OCI-LY1 (cell line): ENCODE measurements at regions not wholly inside any gene's neighbourhood (a gene's known extent, or its start where the extent isn't known, plus 50 kb on each side); places are given as distances from the start of the nearest gene placed in this dataset.
"Not testable (repeated sequence)": the region's sequence is repeated elsewhere in the genome, so short reads cannot be mapped to it uniquely, and the experiment has no call there.

Experiments used
- H2AFZ ChIP-seq: fragments of 200-600 bp; sonication (generic), shearing (Covaris generic); 2 replicates; pipeline ENCODE4 v1.6.0; 2014; ENCODE audit warnings: antibody characterized with exemption, mild to moderate bottlenecking, low read length
- H3F3A ChIP-seq: fragments of 200-600 bp; sonication (generic), shearing (Covaris generic); 2 replicates; pipeline ENCODE4 v1.6.0; 2014; ENCODE audit warnings: mild to moderate bottlenecking, antibody characterized with exemption, low read length, moderate library complexity; ENCODE audit not compliant: insufficient read depth
- H3K27ac ChIP-seq: fragments of 200-600 bp; sonication (generic); 2 replicates; pipeline ENCODE4 v1.5.1; 2014; ENCODE audit warnings: low read length, mixed run types, mild to moderate bottlenecking, low read depth; ENCODE audit not compliant: poor library complexity, severe bottlenecking
- H3K27me3 ChIP-seq: fragments of 200-600 bp; sonication (generic); 2 replicates; pipeline ENCODE4 v1.6.0; 2014; ENCODE audit warnings: antibody characterized with exemption, mild to moderate bottlenecking, low read length, moderate library complexity; ENCODE audit not compliant: insufficient read depth
- H3K36me3 ChIP-seq: fragments of 200-600 bp; sonication (generic); 2 replicates; pipeline ENCODE4 v1.6.1; 2014; ENCODE audit warnings: mild to moderate bottlenecking, antibody characterized with exemption, low read length, moderate library complexity, mixed read lengths; ENCODE audit not compliant: insufficient read depth
- H3K4me1 ChIP-seq: fragments of 200-600 bp; sonication (generic); 2 replicates; pipeline ENCODE4 v1.5.1; 2014; ENCODE audit warnings: mild to moderate bottlenecking, low read length, moderate library complexity; ENCODE audit not compliant: insufficient read depth, severe bottlenecking
- H3K4me2 ChIP-seq: fragments of 200-600 bp; sonication (generic), shearing (Covaris generic); 2 replicates; pipeline ENCODE4 v1.6.1; 2014; ENCODE audit warnings: low read length
- H3K4me3 ChIP-seq: fragments of 200-600 bp; sonication (generic); 2 replicates; pipeline ENCODE4 v1.5.1; 2014; ENCODE audit warnings: low read length, low read depth, mild to moderate bottlenecking, mixed read lengths; ENCODE audit not compliant: poor library complexity, severe bottlenecking
- H3K79me2 ChIP-seq: fragments of 200-600 bp; shearing (Covaris generic); 2 replicates; pipeline ENCODE4 v1.6.1; 2016; ENCODE audit warnings: mixed run types, low read length, mixed read lengths; ENCODE audit not compliant: insufficient read depth
- H3K9ac ChIP-seq: fragments of 200-600 bp; sonication (generic), shearing (Covaris generic); 2 replicates; pipeline ENCODE4 v1.6.1; 2014; ENCODE audit warnings: mild to moderate bottlenecking, low read length, mixed read lengths
- H3K9me2 ChIP-seq: fragments of 200-600 bp; sonication (generic), shearing (Covaris generic); 2 replicates; pipeline ENCODE4 v1.6.1; 2014; ENCODE audit warnings: low read depth, mild to moderate bottlenecking, low read length, mixed read lengths
- H3K9me3 ChIP-seq: fragments of 200-600 bp; shearing (Covaris generic); 2 replicates; pipeline ENCODE4 v1.6.1; 2014; ENCODE audit warnings: low read length, mixed read lengths
- H4K20me1 ChIP-seq: fragments of 200-600 bp; sonication (generic), shearing (Covaris generic); 2 replicates; pipeline ENCODE4 v1.6.0; 2016; ENCODE audit warnings: mild to moderate bottlenecking, low read length; ENCODE audit not compliant: insufficient read depth
- CTCF ChIP-seq: fragments of 200-600 bp; sonication (generic), shearing (Covaris generic); IDR thresholded peaks from 2 replicates; pipeline ENCODE4 v1.5.1; 2017; ENCODE audit warnings: mild to moderate bottlenecking, antibody characterized with exemption, low read length, moderate library complexity, mixed read lengths
- EZH2 ChIP-seq: fragments of 200-600 bp; sonication (generic), shearing (Covaris generic); IDR thresholded peaks from 2 replicates; pipeline ENCODE4 v1.8.0; 2017; ENCODE audit warnings: borderline replicate concordance, mixed run types, mild to moderate bottlenecking, antibody characterized with exemption, low read length, moderate library complexity, mixed read lengths

- no peaks in the 10 kb centered on the region for H3K79me2 ChIP-seq
- no peaks in the 10 kb centered on the region for H4K20me1 ChIP-seq
- no peaks in the 10 kb centered on the region for H3K27me3 ChIP-seq
- no peaks in the 10 kb centered on the region for H3K36me3 ChIP-seq
- H3K9me3 ChIP-seq, result no peaks in the 10 kb centered on the region
- H3K4me2 ChIP-seq, result no peak overlapping the region
- no peak overlapping the region for H2AFZ ChIP-seq
- no peaks in the 10 kb centered on the region for H3K9me2 ChIP-seq
- no peak for TF ChIP-seq EZH2
- TF ChIP-seq CTCF, result no peak
- H3K27ac ChIP-seq, result no peak overlapping the region
- no peaks in the 10 kb centered on the region for H3K4me1 ChIP-seq
- H3K4me3 ChIP-seq, result no peak overlapping the region
- no peak overlapping the region for H3K9ac ChIP-seq
- H3F3A ChIP-seq, result no peaks in the 10 kb centered on the region
Measured at GRCh38 chr5:19285286-19285685, 702.7 kb downstream of the CDH18 start.

GRCh38 chr5:19287548-19288277 is 700.3 kb downstream of the CDH18 start:
- H3K27ac ChIP-seq, H3K9ac ChIP-seq, H3K9me2 ChIP-seq, H3K79me2 ChIP-seq, H3K9me3 ChIP-seq, H3K27me3 ChIP-seq, H4K20me1 ChIP-seq, H3K4me3 ChIP-seq, H3K4me1 ChIP-seq, H3F3A ChIP-seq, H2AFZ ChIP-seq, H3K4me2 ChIP-seq, H3K36me3 ChIP-seq: not testable (repeated sequence)

GRCh38 chr5:19288311-19288710 is 699.7 kb downstream of the CDH18 start:
- H3K4me1 ChIP-seq, H4K20me1 ChIP-seq, H3F3A ChIP-seq, H3K4me2 ChIP-seq, H3K9ac ChIP-seq, H3K9me3 ChIP-seq, H3K27ac ChIP-seq, H3K4me3 ChIP-seq, H3K79me2 ChIP-seq, H3K27me3 ChIP-seq, H3K36me3 ChIP-seq, H2AFZ ChIP-seq, H3K9me2 ChIP-seq: not testable (repeated sequence)

- TF ChIP-seq CTCF (no peak), EZH2 (no peak)
- Histone ChIP-seq H3K9me2 (no peaks in the 10 kb centered on the region), H3K4me3 (no peak overlapping the region), H3K4me2 (no peak overlapping the region), H3K9me3 (no peaks in the 10 kb centered on the region), H3K4me1 (no peaks in the 10 kb centered on the region), H3F3A (no peaks in the 10 kb centered on the region), H3K36me3 (no peaks in the 10 kb centered on the region), H3K79me2 (no peaks in the 10 kb centered on the region), H2AFZ (no peak overlapping the region), H3K27me3 (no peaks in the 10 kb centered on the region), H4K20me1 (no peaks in the 10 kb centered on the region), H3K9ac (no peak overlapping the region), H3K27ac (no peak overlapping the region)
Measured at GRCh38 chr5:19297934-19298333, 690.1 kb downstream of the CDH18 start.
